Vagina (tissue), 2 donors: ENCODE measurements at regions not wholly inside any gene's neighbourhood (a gene's known extent, or its start where the extent isn't known, plus 50 kb on each side); places are given as distances from the start of the nearest gene placed in this dataset.

Source experiments
- DNase-seq, 2 donors: peaks; one replicate each; pipeline ENCODE4 v3.0.0-alpha.2; 2017; ENCODE audit errors: extremely low spot score in 2 of 2
- H3K27ac ChIP-seq: fragments of 200-600 bp; sonication (generic); one replicate; pipeline ENCODE4 v1.5.1; 2019
- H3K27me3 ChIP-seq: fragments of 200-600 bp; sonication (generic); one replicate; pipeline ENCODE4 v1.5.1; 2019
- H3K36me3 ChIP-seq, 2 donors: fragments of 200-600 bp; sonication (generic); one replicate each; pipeline ENCODE4 v1.5.1; 2017 to 2019
- H3K4me1 ChIP-seq: fragments of 200-600 bp; sonication (generic); one replicate; pipeline ENCODE4 v1.5.1; 2019
- H3K4me3 ChIP-seq, 2 donors: fragments of 200-600 bp; sonication (generic); 1 replicate in 1 of 2; 2 replicates in 1 of 2; pipeline ENCODE4 v1.5.1; 2016 to 2019
- H3K9me3 ChIP-seq: fragments of 200-600 bp; sonication (generic); one replicate; pipeline ENCODE4 v1.5.1; 2019
- POLR2A ChIP-seq, 2 donors: fragments of 450-650 bp; IDR thresholded peaks; one replicate each; pipeline ENCODE4 v1.6.1; 2017; ENCODE audit warnings: antibody characterized with exemption in 2 of 2, mild to moderate bottlenecking in 2 of 2, moderate library complexity in 2 of 2
- POLR2AphosphoS5 ChIP-seq, 2 donors: sonication (generic); formaldehyde crosslinking; IDR thresholded peaks; one replicate each; pipeline ENCODE4 v1.9.0; 2017; ENCODE audit warnings: antibody characterized with exemption in 2 of 2, mild to moderate bottlenecking in 2 of 2, low read depth in 1 of 2; ENCODE audit not compliant: insufficient read depth in 1 of 2
- intact Hi-C: fragments of 100-400 bp; cut with DNase I; formaldehyde crosslinking; loops from one replicate; pipeline ENCODE4 v1.15.1; 2023
- TF ChIP-seq, protein P1 (sequence below), 3 experiments: fragments of 450-650 bp in 2 of 3; fragments of 200-600 bp in 1 of 3; sonication (generic) in 1 of 3; IDR thresholded peaks; one replicate each; pipeline ENCODE4 v1.5.1; 2017 to 2019; ENCODE audit warnings: antibody characterized with exemption in 3 of 3, mild to moderate bottlenecking in 2 of 3, moderate library complexity in 2 of 3

DNA sequence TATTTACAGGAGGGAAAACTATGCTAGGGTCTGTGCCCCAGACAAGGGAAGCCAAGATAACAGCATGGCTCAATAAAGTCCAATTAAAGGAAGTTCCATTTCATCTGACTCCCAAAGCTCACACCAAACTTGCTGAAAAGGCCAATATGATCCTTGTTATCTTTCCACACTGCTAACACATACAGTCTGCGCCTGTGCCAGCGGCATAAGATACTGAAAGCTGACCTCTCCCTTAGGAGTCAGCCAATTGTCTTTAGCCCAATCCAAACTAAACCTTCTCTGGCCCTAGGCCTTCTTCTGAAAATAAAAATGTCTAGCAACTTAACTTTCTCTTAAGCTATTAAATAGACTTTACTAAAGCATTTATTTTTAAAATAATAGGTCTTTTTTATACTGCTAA, 179.0 kb upstream of the PLD5 start:
- Histone ChIP-seq H3K4me3 (no peak overlapping the region), H3K27me3 (no peaks in the 10 kb centered on the region), H3K9me3 (no peaks in the 10 kb centered on the region), H3K36me3 (no peaks in the 10 kb centered on the region), H3K27ac (no peak overlapping the region), H3K4me1 (no peaks in the 10 kb centered on the region)
- DNase-seq = no peak
- intact Hi-C loops = no loop called here
- no peak for TF ChIP-seq POLR2AphosphoS5 (IDR thresholded peaks at IDR 0.05; ENCODE audit: insufficient read depth in 1 of 2, low read depth in 1 of 2)
- no peak for TF ChIP-seq POLR2A (IDR thresholded peaks at IDR 0.05)
- TF ChIP-seq, protein P1, sequence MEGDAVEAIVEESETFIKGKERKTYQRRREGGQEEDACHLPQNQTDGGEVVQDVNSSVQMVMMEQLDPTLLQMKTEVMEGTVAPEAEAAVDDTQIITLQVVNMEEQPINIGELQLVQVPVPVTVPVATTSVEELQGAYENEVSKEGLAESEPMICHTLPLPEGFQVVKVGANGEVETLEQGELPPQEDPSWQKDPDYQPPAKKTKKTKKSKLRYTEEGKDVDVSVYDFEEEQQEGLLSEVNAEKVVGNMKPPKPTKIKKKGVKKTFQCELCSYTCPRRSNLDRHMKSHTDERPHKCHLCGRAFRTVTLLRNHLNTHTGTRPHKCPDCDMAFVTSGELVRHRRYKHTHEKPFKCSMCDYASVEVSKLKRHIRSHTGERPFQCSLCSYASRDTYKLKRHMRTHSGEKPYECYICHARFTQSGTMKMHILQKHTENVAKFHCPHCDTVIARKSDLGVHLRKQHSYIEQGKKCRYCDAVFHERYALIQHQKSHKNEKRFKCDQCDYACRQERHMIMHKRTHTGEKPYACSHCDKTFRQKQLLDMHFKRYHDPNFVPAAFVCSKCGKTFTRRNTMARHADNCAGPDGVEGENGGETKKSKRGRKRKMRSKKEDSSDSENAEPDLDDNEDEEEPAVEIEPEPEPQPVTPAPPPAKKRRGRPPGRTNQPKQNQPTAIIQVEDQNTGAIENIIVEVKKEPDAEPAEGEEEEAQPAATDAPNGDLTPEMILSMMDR (IDR thresholded peaks at IDR 0.05) = no peak

- no peak overlapping the region for H3K27ac ChIP-seq
- intact Hi-C loops = no loop called here
These were observed 168.5 kb upstream of the PLD5 start for GRCh38 chr1:242692988-242693387.

GRCh38 chr1:242691610-242691945, 167.1 kb upstream of the PLD5 start:
- intact Hi-C loops = no loop called here
- H3K27ac ChIP-seq = no peak overlapping the region
- no peak for DNase-seq
- no peak overlapping the region for H3K4me3 ChIP-seq
- H3K9me3 ChIP-seq = no peaks in the 10 kb centered on the region
- no peaks in the 10 kb centered on the region for H3K27me3 ChIP-seq
- H3K36me3 ChIP-seq = no peaks in the 10 kb centered on the region
- TF ChIP-seq POLR2AphosphoS5 (IDR thresholded peaks at IDR 0.05; ENCODE audit: insufficient read depth in 1 of 2, low read depth in 1 of 2) (no peak), POLR2A (IDR thresholded peaks at IDR 0.05) (no peak)
- TF ChIP-seq, protein P1 (IDR thresholded peaks at IDR 0.05) = no peak
- H3K4me1 ChIP-seq = no peaks in the 10 kb centered on the region

More at GRCh38 chr1:242692988-242693387, 168.5 kb upstream of the PLD5 start:
- Histone ChIP-seq H3K9me3 (no peaks in the 10 kb centered on the region), H3K36me3 (no peaks in the 10 kb centered on the region), H3K4me3 (no peak overlapping the region), H3K27me3 (no peaks in the 10 kb centered on the region), H3K4me1 (no peaks in the 10 kb centered on the region)
- no peak for TF ChIP-seq POLR2AphosphoS5 (IDR thresholded peaks at IDR 0.05; ENCODE audit: insufficient read depth in 1 of 2, low read depth in 1 of 2)
- TF ChIP-seq POLR2A (IDR thresholded peaks at IDR 0.05) = no peak
- TF ChIP-seq, protein P1 (IDR thresholded peaks at IDR 0.05) = no peak
- no peak for DNase-seq

GRCh38 chr1:242690849-242691609, 166.5 kb upstream of the PLD5 start:
- Histone ChIP-seq H3K36me3 (no peaks in the 10 kb centered on the region), H3K4me1 (no peaks in the 10 kb centered on the region), H3K27ac (no peak overlapping the region), H3K4me3 (no peak overlapping the region), H3K27me3 (no peaks in the 10 kb centered on the region), H3K9me3 (no peaks in the 10 kb centered on the region)
- DNase-seq = no peak
- intact Hi-C loops = no loop called here
- no peak for TF ChIP-seq POLR2AphosphoS5 (IDR thresholded peaks at IDR 0.05; ENCODE audit: insufficient read depth in 1 of 2, low read depth in 1 of 2)
- TF ChIP-seq POLR2A (IDR thresholded peaks at IDR 0.05) = no peak
- TF ChIP-seq, protein P1 (IDR thresholded peaks at IDR 0.05) = no peak

GRCh38 chr1:242689378-242689777, 164.9 kb upstream of the PLD5 start:
- no peaks in the 10 kb centered on the region for H3K9me3 ChIP-seq
- TF ChIP-seq POLR2AphosphoS5 (IDR thresholded peaks at IDR 0.05; ENCODE audit: insufficient read depth in 1 of 2, low read depth in 1 of 2) = no peak
- TF ChIP-seq, protein P1 (IDR thresholded peaks at IDR 0.05) = no peak
- no peak for TF ChIP-seq POLR2A (IDR thresholded peaks at IDR 0.05)
- no peak for DNase-seq

More at GRCh38 chr1:242689378-242689777, 164.9 kb upstream of the PLD5 start:
- no peak overlapping the region for H3K4me3 ChIP-seq
- no peaks in the 10 kb centered on the region for H3K27me3 ChIP-seq
- no peak overlapping the region for H3K27ac ChIP-seq
- intact Hi-C loops = no loop called here
- no peaks in the 10 kb centered on the region for H3K36me3 ChIP-seq
- H3K4me1 ChIP-seq = no peaks in the 10 kb centered on the region
